ENCODE measurements at regions not wholly inside any gene's neighbourhood (a gene's known extent, or its start where the extent isn't known, plus 50 kb on each side); places are given as distances from the start of the nearest gene placed in this dataset.

- DNase-seq (ENCODE audit: low spot score), result no peak
- Histone ChIP-seq H3K27ac (ENCODE audit: low read depth in 1 of 2, low read length in 2 of 2) (no peak overlapping the region), H3K27me3 (ENCODE audit: control insufficient read depth in 4 of 4, insufficient read depth in 4 of 4, low read length in 3 of 4) (no peaks in the 10 kb centered on the region), H3K4me1 (ENCODE audit: control insufficient read depth in 4 of 4, insufficient read depth in 4 of 4, low read length in 3 of 4) (no peaks in the 10 kb centered on the region), H3K36me3 (ENCODE audit: control insufficient read depth in 4 of 4, insufficient read depth in 3 of 4, low read depth in 1 of 4, low read length in 3 of 4) (no peaks in the 10 kb centered on the region), H3K4me3 (ENCODE audit: low read depth in 1 of 3, low read length in 3 of 3) (no peak overlapping the region), H3K9ac (ENCODE audit: low read depth in 1 of 2, low read length in 2 of 2) (no peak overlapping the region), H3K9me3 (ENCODE audit: control insufficient read depth in 4 of 4, low read length in 3 of 4) (no peaks in the 10 kb centered on the region)
- TF ChIP-seq SP1 (IDR thresholded peaks at IDR 0.05), result no peak
- TF ChIP-seq, protein P1, sequence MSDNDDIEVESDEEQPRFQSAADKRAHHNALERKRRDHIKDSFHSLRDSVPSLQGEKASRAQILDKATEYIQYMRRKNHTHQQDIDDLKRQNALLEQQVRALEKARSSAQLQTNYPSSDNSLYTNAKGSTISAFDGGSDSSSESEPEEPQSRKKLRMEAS (IDR thresholded peaks at IDR 0.05), result no peak
- no peak for TF ChIP-seq RXRA (IDR thresholded peaks at IDR 0.05)
- 93% methylated on average over 4 of the region's 4 CpGs for WGBS
These were observed 206.3 kb downstream of the CWF19L2 start for GRCh38 chr11:107251298-107251697.

DNA sequence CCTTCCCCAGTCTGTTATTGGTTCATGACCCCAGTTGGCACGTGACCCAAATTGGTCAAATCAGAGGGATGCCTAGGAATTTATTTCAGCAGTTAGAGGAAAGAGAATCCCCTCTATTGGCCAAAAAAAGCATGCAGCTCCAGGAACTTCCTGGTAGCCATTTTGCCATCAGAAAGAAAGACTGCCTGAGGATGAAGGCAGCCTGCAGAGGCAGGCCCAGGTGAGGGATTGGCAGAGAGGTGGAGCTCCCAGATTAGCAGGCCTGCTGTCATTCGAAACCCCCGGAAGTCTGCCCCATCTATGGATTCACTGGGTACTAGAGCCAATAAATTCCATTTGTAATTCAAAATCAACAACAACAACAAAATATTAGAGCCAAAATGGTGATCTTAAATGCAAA lies 207.6 kb downstream of the CWF19L2 start:
- Histone ChIP-seq H3K4me1 (ENCODE audit: control insufficient read depth in 4 of 4, insufficient read depth in 4 of 4, low read length in 3 of 4) (no peaks in the 10 kb centered on the region), H3K27ac (ENCODE audit: low read depth in 1 of 2, low read length in 2 of 2) (no peak overlapping the region), H3K36me3 (ENCODE audit: control insufficient read depth in 4 of 4, insufficient read depth in 3 of 4, low read depth in 1 of 4, low read length in 3 of 4) (no peaks in the 10 kb centered on the region), H3K9ac (ENCODE audit: low read depth in 1 of 2, low read length in 2 of 2) (no peak overlapping the region), H3K4me3 (ENCODE audit: low read depth in 1 of 3, low read length in 3 of 3) (no peak overlapping the region), H3K27me3 (ENCODE audit: control insufficient read depth in 4 of 4, insufficient read depth in 4 of 4, low read length in 3 of 4) (no peaks in the 10 kb centered on the region), H3K9me3 (ENCODE audit: control insufficient read depth in 4 of 4, low read length in 3 of 4) (no peaks in the 10 kb centered on the region)
- no peak for DNase-seq (ENCODE audit: low spot score)
- no peak for TF ChIP-seq CTCF (IDR thresholded peaks at IDR 0.05; ENCODE audit: low read depth, low read length, missing input control)
- 86% methylated on average over 3 of the region's 3 CpGs for WGBS

DNA sequence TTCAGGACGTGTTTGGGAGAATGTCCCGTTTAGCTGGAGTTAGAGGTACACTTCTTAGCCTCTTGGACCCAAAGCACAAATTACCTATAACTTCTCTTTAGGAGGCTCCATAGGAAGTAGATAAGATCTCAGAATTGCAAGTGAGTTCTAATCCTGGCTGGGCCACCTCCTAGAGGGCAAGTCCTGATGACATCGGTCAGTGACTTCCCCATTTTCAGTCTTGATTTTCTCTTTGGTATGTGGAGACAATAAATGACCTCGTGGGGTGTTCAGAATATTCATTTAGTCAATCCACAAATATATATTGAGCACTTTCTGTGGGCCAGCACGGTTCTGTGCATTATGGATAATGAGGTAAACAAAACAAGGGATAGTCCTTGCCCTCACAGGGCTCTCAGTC lies 208.6 kb downstream of the CWF19L2 start:
- Histone ChIP-seq H3K27ac (ENCODE audit: low read depth in 1 of 2, low read length in 2 of 2) (no peak overlapping the region), H3K36me3 (ENCODE audit: control insufficient read depth in 4 of 4, insufficient read depth in 3 of 4, low read depth in 1 of 4, low read length in 3 of 4) (no peaks in the 10 kb centered on the region), H3K4me1 (ENCODE audit: control insufficient read depth in 4 of 4, insufficient read depth in 4 of 4, low read length in 3 of 4) (no peaks in the 10 kb centered on the region), H3K4me3 (ENCODE audit: low read depth in 1 of 3, low read length in 3 of 3) (no peak overlapping the region), H3K9ac (ENCODE audit: low read depth in 1 of 2, low read length in 2 of 2) (no peak overlapping the region), H3K9me3 (ENCODE audit: control insufficient read depth in 4 of 4, low read length in 3 of 4) (no peaks in the 10 kb centered on the region), H3K27me3 (ENCODE audit: control insufficient read depth in 4 of 4, insufficient read depth in 4 of 4, low read length in 3 of 4) (no peaks in the 10 kb centered on the region)
- no peak for DNase-seq (ENCODE audit: low spot score)
- 64% methylated on average over 5 of the region's 5 CpGs for WGBS
- TF ChIP-seq FOXA2 (IDR thresholded peaks at IDR 0.05), result no peak
- TF ChIP-seq TAF1 (conservative IDR thresholded peaks at IDR 0.05), result no peak
- no peak for TF ChIP-seq NR2F2 (IDR thresholded peaks at IDR 0.05)
- no peak for TF ChIP-seq SP1 (IDR thresholded peaks at IDR 0.05)
- TF ChIP-seq, protein P2, sequence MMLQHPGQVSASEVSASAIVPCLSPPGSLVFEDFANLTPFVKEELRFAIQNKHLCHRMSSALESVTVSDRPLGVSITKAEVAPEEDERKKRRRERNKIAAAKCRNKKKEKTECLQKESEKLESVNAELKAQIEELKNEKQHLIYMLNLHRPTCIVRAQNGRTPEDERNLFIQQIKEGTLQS (IDR thresholded peaks at IDR 0.05), result no peak
- no peak for TF ChIP-seq ZBTB33 (IDR thresholded peaks at IDR 0.05)
- TF ChIP-seq, protein P3, sequence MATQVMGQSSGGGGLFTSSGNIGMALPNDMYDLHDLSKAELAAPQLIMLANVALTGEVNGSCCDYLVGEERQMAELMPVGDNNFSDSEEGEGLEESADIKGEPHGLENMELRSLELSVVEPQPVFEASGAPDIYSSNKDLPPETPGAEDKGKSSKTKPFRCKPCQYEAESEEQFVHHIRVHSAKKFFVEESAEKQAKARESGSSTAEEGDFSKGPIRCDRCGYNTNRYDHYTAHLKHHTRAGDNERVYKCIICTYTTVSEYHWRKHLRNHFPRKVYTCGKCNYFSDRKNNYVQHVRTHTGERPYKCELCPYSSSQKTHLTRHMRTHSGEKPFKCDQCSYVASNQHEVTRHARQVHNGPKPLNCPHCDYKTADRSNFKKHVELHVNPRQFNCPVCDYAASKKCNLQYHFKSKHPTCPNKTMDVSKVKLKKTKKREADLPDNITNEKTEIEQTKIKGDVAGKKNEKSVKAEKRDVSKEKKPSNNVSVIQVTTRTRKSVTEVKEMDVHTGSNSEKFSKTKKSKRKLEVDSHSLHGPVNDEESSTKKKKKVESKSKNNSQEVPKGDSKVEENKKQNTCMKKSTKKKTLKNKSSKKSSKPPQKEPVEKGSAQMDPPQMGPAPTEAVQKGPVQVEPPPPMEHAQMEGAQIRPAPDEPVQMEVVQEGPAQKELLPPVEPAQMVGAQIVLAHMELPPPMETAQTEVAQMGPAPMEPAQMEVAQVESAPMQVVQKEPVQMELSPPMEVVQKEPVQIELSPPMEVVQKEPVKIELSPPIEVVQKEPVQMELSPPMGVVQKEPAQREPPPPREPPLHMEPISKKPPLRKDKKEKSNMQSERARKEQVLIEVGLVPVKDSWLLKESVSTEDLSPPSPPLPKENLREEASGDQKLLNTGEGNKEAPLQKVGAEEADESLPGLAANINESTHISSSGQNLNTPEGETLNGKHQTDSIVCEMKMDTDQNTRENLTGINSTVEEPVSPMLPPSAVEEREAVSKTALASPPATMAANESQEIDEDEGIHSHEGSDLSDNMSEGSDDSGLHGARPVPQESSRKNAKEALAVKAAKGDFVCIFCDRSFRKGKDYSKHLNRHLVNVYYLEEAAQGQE (IDR thresholded peaks at IDR 0.05), result no peak
- no peak for TF ChIP-seq FOXA1 (IDR thresholded peaks at IDR 0.05)
- TF ChIP-seq GABPA (IDR thresholded peaks at IDR 0.05 in 1 of 2, conservative IDR thresholded peaks at IDR 0.05 in 1 of 2), result no peak
- TF ChIP-seq YY1 (IDR thresholded peaks at IDR 0.05), result no peak
- TF ChIP-seq RAD21 (IDR thresholded peaks at IDR 0.05), result no peak
- no peak for TF ChIP-seq CTCF (IDR thresholded peaks at IDR 0.05; ENCODE audit: low read depth, low read length, missing input control)
- no peak for TF ChIP-seq HNF4G (IDR thresholded peaks at IDR 0.05)
- TF ChIP-seq RXRA (IDR thresholded peaks at IDR 0.05), result no peak
- TF ChIP-seq EGR1 (IDR thresholded peaks at IDR 0.05; ENCODE audit: low read depth in 2 of 2), result no peak
- TF ChIP-seq JUND (IDR thresholded peaks at IDR 0.05), result no peak
- no peak for TF ChIP-seq HNF4A (conservative IDR thresholded peaks at IDR 0.05)
- TF ChIP-seq, protein P1 (IDR thresholded peaks at IDR 0.05), result no peak

Measured in liver (tissue), 8 donors.